ENCODE measurements at regions not wholly inside any gene's neighbourhood (a gene's known extent, or its start where the extent isn't known, plus 50 kb on each side); places are given as distances from the start of the nearest gene placed in this dataset.
"Not testable (repeated sequence)": the region's sequence is repeated elsewhere in the genome, so short reads cannot be mapped to it uniquely, and the experiment has no call there.

DNA sequence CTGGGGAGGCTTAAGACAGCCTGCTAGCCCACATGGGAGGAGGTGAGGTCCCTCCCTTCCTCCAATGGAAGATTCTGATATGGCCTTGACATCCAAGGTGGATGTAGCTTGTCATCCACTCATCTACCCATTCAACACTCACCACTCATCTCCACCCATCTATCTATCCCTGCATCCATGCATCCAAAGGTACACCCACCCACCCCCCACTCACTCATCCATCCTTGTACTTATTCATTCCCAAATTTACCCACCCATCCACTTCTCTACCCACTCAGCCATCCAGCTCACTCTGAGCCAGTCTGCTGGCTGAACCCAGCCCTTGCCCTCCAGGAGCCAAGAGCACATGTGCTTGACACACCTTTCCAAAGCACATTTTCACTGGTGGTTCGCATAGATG, 189.7 kb downstream of the TLE3 start:
- no peak for DNase-seq

DNA sequence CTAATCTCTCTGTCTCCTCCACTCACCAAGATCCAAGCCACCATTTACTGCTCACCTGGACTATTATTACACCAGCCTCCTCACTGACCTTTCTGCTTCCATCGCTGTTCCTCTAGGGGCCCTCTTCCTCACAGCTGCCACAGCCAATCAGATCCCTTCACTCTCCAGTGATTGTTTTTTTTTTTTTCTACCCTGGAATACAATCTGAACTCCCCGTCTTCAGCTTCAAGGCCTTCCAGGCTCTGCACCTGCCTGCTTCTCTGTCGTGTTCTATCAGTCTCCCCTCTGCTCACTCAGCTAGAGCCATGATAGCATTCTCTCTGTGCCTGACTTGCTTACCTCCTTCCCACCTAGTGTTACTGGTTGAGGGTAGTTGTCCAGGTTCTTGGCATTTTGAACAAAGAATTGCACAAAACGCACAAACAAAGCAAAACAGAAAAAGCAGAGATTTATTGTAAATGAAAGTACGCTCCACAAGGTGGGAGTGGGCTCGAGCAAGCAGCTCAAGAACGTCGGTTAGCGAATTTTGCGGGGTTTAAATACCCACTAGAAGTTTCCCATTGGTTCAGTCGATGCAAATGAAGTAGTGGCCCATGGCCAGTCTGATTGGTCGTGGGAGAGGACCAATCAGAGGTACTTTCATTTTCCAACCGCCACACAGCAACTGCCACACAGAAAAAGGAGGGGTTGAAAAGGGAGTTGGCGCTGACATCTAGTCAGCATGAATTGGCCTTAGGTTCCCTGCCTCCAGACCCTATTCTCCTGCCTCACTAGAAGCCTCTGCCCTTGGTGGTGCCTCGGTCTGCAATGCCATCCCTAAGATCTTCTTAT, 188.9 kb downstream of the TLE3 start:
- DNase-seq = peak; percentile 14

DNA sequence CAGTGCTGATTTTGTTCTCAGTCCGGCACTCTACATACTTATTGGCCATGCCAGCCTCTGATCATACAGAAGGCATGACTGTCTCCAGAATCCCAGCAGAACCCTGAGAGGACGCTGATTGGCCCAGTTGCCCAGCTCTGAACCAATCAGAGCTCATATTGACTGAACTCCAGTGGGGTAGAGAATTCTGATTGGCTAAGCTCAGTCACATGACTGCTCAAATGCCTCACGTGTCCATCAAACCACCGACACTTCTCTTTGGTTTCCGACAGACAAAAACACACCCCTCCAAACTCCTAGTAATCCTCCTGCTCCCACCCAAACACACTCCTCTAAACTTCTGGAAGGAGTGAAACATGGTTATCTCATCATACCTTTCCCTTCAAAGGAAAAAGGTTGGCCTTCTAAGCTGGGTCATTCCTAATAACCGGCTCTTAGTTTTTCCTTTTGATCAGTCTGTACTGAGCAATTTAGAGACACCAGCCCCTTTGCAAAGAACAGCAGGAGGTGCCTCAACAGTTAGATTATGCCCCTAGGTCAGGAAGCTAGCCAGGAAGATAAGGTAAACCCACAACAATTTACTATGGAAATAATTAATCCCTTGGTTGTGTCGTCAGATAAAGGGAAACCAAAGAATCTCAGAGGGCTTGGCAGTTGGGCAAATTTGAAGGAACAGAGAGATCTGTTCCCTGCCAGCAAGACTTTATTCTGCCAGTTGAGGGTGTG, 187.8 kb downstream of the TLE3 start:
- peak; percentile 21 for DNase-seq

DNA sequence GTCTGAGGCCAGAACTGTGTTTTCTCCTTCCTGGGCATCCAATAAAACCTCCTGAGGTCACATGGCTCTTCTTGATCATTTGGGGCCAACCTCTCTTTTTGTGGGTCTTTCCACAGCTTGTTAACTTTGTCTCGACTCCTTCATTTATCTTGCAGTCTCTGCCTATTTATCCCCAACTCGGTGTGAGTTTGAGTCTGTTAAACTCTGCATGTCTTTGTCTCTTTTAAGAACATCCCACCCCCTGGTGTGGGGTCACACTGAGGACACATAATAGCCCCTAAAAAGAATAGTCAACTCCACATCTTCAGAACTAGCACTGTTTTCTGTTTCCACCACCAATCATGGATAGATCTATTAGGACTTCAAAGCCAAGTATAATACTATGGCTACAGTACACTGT, 187.2 kb downstream of the TLE3 start:
- no peak for DNase-seq

DNA sequence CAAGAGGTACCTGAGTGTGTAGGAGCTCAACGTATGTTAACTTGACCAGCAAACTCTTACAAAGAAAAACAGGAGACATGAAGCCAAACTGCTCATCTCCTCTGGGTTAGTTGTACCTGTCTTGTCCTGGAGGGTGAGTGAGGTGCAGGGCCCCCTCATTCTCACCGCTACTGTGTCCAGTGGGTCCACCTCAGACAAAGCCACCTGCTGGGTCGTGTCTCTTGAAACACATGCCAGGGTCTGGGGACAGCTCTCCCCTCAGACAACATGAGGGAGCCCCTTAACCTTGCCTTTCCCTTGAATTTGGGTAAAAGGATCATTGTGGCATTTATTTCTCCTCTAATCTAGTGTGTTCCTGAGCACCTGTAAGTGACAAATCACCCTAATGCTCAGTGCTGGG, 185.6 kb downstream of the TLE3 start:
- no peak for DNase-seq

DNA sequence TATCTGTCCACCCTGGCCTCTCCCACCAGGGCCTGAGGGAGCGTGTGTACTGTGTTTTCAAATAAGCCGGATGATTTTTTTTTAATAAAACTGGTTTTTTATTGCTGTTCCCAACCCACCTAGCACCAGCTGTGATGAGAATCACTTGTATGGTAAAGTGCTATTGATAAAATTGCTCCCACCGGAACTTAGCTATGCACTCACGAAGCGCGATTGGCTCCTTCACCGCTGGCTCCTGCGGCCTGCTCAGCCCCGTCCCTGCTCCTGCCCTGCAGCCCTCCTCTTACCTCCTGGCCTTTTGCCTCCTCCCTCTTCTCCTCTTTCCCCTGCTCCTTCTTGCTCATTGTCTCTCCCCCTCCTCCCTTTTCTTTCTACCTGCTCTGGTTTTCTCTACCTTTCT, 183.7 kb downstream of the TLE3 start:
- no peak for DNase-seq

DNA sequence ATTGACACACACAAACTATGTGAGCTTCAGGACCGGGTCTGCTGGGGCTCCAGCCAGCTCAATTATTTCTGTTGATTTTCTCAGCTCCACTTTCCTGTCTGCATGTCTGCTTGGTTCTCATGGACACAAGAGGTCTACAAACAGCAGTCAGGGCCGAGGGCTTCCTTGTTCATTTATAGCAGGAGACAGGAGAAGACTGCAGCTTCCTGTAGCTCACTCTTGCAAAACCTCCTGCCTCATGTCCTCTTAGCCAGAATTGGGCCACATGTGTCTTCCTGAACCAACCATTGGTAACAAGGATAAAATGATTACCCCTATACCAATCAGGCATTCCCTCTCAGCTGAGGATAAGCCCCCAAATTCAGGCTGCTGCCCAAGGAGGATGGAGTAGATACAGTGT, 182.8 kb downstream of the TLE3 start:
- no peak for DNase-seq

DNA sequence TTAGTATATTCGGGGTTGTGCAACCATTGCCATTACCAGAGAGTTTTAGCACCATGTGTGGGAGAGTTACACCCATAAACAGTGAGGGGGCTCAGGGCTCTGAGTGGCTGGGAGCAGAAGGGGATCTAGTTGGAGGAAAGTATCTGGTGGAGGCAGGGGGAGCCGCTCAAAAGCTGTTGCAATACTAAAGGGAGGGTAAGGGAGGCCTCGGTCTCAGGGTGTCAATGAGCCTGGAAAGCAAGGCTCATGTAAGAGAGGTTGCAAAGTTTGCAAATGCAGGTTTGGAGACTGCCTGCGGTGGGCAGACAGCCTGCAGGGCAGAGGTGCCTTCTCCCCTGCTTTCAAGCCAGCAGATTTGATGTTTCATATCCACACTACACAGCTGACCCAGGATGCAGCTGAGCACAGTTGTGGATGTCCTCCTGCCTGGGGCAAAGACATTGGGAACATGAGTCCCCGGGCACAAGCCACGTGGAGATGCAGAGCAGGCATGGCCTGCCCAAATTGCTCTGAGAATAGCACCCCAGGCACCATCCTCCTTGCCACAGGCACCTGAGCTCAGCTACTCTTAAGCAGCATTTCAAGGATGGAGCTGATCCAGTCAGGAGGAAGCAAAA, 181.4 kb downstream of the TLE3 start:
- DNase-seq = no peak

DNA sequence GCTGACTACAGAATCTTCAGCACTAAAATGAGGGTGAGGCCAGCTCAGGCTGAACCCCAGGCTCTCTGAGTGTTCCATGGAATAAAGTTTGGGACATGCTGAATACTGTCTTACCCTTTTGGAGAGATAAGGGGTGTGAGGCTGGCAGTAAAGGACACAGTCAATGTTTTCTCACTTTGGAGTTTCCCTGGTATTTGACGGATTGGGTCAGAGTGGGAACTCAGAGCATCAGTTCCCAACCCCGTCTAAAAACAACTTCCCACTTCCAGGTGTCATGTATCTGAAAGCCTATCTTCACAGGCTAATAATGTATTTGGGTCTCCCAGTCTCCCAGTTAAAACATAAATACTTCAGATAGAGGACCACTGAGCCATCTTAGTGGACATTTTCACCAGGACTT, 180.7 kb downstream of the TLE3 start:
- DNase-seq = no peak

DNA sequence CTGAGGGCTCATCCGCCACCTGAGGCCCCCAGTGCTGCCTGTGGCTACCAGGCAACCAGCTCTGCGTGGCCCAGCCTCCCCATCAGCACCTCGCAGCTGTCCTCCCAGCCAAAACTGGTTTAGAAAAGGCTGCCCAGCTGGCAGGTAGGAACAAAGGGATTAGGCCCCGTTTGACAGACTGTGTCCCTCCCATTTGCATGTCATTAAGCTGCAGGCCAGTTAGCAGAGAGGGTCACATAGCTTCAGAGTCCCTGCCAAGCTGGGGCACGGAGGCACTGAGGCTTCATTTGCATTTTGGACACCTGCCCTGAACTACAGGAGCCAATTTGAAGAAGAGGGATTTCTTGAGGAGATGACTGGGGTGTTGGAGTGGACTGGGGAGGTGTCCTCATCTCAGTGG, 177.9 kb downstream of the TLE3 start:
- peak; percentile 39 for DNase-seq

DNA sequence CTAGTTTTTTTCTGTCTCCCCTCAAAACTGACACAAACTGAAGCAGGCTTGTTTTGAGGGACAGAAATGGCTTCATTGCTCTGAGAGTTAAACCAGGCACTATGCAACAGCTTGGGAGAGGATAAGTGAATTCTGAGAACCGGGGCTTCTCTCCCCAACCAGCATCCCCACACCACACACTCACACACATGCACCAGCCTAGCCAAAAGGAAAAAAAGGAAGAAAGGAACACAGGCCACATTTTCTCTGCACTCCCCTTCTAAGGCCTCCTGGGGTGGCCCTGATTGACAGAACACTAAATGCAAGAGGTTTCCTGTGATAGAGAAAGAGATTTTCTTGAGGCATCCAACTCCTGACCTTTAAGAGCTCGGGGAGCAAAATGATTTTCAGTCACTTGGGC, 177.5 kb downstream of the TLE3 start:
- DNase-seq = no peak

DNA sequence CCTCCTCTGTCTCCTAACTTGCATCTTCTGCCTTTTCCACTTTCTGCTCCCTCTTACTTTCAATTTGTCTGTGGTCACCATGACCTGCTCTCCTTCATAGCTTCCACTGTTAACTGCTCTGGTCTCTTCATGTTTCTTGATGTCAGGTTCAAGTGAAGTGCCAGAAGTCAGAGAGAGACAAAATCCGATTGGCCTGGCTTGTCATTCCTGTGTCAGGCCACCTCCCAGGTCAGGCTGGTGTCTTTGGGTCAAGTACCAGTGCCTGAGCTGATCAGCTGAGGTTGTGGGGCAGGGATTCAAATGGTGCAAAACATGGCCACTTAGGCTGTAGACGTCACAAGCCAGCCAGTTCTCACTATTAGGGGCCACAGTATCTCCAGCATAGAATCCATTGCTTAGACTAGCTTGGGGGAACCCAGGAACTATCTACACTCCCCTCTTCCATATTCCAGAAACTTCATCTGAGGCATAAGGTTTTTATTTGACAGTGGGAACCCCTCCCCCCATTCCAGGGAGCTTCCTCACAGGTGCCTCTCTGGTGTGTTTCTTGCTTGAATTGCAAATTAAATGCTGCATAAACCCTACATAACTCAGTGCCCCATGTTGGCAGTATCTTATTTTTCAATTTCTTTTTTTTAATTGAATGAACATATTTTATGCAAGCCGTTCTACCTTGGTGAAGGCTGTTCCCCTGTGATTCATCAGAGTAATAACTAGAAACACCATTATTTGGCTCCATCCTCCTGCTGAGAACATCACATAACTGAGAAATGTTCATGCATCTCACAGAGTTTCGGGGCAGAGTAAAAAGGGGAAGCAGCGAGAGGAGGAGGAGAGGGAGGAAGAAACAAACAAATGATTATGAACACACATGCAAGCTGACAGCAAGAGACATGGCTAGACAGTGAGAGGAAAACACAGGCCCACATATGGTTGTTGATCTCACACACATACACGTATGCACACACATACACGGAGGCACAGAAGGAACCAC, 175.8 kb downstream of the TLE3 start:
- DNase-seq = no peak

DNA sequence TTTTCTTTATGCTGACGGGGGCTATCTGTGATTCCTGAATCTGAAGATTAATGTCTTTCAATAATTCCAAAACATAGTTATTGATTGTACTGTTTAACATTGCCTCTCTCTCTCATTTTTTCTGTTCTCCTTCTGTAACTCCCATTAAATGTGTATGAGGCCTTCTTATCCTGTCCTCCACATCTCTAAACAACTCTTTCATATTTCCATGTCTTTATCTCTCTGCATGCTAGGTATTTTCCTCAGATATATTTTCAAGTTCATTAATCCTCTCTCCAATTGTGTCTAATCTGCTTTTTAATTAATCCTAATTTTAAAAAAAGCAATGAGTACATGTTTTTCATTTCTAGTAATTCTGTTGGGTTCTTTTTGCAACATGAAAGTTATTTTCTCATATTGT, 173.2 kb downstream of the TLE3 start:
- DNase-seq = no peak

DNA sequence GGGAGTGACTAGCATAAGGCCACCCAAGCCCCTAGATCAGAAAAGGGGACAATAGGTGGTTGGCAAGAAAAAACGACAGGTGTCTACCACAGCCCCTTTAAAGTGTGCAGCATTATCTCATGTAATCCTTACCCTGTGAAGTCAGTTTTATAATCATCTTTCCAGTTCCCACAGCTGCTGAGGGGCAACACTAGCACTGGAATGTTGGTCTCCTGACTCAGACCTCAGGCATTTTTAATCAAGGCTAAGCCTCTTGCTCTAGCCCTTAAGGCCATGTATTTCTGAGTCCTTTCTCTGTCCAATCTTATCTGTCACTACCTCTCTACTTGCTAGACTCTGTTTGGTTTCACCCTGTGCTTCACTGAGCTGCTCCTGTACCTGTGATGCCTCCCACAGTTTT, 171.7 kb downstream of the TLE3 start:
- no peak for DNase-seq

DNA sequence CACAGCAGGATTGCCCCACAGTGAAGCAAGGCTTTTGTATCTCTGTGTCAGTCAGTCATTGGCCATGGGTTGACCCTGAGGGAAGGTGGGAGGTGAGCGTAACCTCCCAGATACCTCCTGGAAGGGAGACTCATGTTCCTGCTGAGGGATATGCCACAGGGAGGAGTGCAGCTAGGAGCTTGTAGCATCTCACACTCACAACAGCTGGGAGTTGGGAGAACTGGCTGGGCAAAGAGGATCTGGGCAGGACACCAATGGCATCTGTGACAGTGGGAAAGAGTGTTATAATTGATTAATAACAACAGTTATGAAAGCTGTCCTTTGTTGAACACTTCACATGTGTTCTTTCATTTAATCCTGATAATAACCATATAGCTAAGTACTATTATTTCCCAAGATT, 171.0 kb downstream of the TLE3 start:
- DNase-seq = no peak

DNA sequence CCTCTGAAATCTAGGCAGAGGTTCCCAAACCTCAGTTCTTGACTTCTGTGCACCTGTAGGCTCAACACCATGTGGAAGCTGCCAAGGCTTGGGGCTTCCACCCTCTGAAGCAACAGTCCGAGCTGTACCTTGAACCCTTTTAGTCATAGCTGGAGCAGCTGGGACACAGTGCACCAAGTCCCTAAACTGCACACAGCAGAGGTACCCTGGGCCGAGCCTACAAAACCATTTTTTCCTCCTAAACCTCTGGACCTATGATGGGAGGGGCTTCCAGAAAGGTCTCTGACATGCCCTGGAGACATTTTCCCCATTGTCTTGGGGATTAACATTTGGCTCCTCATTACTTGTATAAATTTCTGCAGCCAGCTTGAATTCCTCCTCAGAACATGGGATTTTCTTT, 168.8 kb downstream of the TLE3 start:
- not testable (repeated sequence) for DNase-seq

DNA sequence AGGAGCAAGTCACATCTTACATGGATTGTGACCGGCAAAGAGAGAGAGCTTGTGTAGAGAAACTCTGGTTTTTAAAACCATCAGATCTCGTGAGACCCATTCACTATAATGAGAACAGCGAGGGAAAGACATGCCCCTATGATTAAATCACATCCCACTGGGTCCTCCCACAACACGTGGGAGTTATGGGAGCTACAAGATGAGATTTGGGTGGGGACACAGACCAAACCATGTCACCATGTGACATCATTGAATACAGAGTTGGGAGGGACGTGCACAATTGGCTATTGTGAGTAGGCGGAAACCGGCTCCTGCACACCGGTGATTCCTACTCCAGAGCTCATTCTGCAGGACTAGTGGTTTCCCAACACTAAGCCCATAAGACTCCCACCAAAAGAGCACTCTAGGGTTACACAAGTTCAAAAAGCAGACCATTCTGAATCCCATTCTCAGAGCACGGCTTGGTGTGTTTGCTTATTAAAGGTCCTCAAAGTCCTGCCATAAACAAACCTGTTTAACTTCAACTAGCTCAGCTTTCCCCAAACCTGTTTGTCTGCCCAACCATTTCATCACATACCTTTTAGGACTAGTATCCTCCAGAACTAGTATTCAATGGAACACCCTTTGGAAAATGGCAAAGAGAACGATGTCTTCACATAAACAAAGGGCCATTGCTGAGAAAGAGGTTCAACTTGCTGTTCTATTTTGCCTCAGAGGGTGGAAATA, 167.6 kb downstream of the TLE3 start:
- DNase-seq = no peak

DNA sequence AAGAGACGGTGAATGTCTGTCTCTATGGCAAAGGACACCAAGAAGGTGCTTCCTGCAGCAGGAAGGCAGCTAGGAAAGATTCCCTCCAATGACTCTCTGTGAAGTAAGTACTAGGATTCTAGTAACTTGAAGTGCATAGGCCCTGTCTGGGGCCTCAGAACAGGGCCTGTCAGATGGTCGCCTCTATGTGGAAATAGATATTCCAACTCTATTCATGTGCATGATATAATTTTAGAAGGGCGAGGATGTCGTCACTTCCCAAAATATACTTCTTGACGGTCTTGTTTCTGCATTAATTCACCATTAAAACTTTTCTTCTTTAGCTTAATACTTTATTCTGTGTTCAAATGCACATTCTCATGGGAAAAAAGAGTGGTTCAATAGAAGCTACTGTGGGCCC, 167.0 kb downstream of the TLE3 start:
- DNase-seq = no peak

DNA sequence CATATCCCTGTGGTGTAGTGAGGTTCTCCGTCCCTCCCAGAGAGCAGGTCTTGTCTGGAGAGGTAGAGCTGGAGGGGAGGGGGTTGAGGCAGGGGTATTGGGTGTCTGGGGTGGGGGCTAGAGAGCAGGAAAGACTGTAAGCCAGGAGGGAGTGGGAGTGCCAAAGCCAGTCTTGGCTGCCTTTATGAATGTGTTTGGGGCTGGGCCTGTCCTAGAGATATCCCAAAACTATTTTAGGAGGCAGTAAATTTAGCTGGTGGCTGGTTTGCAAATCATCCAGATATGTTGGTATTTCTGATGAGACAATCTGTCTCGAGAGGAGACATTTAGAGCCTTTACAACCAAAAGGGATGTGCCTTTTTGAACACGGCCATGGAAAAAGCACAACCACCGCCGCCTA, 166.6 kb downstream of the TLE3 start:
- no peak for DNase-seq

DNA sequence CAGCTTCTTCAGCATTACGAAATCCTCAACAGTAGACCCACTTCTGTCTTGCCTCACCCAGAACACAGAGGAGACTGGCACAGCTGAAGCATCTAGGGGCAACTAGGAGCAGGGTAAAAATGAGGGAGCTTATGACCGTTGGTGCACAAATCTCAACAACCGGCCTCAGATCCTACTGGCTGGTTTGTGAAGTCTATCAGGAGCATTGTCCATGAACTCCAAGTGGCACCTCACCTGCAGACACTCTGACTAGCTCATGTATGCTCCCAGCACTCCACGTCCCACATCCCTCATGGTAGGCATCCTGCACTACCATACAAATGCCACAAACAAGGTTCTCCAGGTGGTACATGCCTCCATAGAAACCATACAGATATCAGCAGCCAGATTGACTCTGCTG, 163.1 kb downstream of the TLE3 start:
- no peak for DNase-seq

DNA sequence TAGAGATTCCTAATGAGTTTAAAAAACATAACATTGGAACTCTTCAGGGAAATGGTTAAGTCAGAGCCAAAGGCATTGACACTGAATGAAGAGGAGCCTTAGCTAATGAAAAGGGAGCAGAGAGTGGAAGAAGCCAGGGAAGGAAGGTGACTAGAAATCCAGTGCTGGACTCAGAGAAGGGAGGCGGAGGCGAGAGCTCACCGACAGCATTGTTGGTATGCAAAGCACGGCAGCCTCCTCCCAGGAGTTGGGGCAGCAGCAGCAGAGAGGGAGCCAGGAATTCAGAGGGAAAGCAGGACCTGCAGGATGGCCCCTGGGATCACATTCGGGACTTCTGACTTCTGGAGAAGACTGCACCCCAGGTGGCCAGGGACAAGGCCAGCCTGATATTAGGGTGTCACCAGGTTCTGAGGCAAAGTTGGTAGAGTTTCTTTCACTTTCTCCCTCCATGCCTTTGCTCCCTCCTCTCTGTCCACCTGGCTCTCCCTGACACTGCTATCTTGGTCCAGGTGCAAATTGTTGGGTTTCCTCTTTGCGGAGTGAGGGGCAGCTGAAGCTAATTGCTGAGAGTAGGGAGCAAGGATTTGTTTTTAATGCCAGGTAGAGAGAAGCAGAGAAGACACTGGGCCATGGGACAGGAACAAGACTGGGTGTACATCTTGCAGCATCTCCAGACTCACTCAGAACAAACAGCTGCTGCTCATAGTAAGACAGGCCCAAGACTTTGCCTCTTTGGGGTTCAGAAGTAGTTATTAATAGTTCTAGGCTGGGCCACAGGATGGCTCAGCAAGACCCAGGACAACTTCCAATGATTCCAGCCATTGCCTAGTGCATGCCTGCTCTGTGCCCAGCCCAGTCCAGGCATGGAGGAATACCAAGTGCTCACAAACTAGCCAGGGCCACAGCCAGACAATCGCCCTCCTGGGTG, 157.9 kb downstream of the TLE3 start:
- peak; percentile 12 for DNase-seq

Data from NCI-H1048 (cell line).